ENCODE measurements at regions not wholly inside any gene's neighbourhood (a gene's known extent, or its start where the extent isn't known, plus 50 kb on each side); places are given as distances from the start of the nearest gene placed in this dataset.

DNA sequence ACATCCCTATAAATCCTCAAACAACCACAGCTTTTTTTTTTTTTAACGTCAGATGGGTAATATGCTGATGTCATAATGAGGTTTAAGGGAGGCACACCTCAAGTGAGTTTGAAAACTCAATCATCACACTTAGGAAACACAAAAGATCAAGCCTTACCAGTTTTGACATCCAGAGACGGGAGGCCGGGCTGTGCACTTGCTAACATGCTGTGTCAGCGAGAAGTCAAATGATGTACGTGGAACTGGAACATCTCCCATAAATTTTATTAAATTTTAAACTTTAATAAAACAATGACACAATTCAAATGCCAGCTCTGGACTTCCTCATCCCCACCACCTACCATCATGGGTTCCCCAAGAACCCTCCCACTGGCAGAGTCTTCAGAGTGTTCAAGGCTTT, 117.6 kb downstream of the C5orf15 start:
- Histone ChIP-seq H2AFZ (ENCODE audit: low read length) (no peak overlapping the region), H3K9me3 (ENCODE audit: low read length) (no peaks in the 10 kb centered on the region), H3K4me1 (ENCODE audit: insufficient read depth, low read length, poor library complexity, severe bottlenecking) (peaks cover 14% of the 10 kb centered on the region), H3K9me2 (ENCODE audit: insufficient read depth, low read length) (no peaks in the 10 kb centered on the region), H3K79me2 (ENCODE audit: insufficient read depth, low read depth, low read length) (no peaks in the 10 kb centered on the region), H3K27ac (ENCODE audit: low read depth, low read length, poor library complexity, severe bottlenecking) (no peak overlapping the region), H4K20me1 (ENCODE audit: insufficient read depth, low read length) (no peaks in the 10 kb centered on the region), H3K4me3 (ENCODE audit: low read depth, low read length, poor library complexity, severe bottlenecking) (no peak overlapping the region), H3K4me2 (ENCODE audit: low read length) (no peak overlapping the region), H3K36me3 (ENCODE audit: insufficient read depth, low read length) (no peaks in the 10 kb centered on the region)
- ChIA-PET POLR2A (interaction anchor here (0.5 kb wide), 1 partner anchor 322 kb away, joined by 4 read pairs; no protein-coding TSS in a partner anchor), CTCF (ENCODE audit: unreplicated experiment) (no interaction called here)
- no peak for DNase-seq (ENCODE audit: low spot score)
- intact Hi-C loops (cut with micrococcal nuclease; ENCODE audit: unreplicated experiment) = no loop called here
- BruUV-seq (replicated peaks) = no TSS peak
- TF ChIP-seq EZH2phosphoT487 (IDR thresholded peaks at IDR 0.05; ENCODE audit: borderline replicate concordance, low read depth, low read length) = no peak
- TF ChIP-seq, protein P1, sequence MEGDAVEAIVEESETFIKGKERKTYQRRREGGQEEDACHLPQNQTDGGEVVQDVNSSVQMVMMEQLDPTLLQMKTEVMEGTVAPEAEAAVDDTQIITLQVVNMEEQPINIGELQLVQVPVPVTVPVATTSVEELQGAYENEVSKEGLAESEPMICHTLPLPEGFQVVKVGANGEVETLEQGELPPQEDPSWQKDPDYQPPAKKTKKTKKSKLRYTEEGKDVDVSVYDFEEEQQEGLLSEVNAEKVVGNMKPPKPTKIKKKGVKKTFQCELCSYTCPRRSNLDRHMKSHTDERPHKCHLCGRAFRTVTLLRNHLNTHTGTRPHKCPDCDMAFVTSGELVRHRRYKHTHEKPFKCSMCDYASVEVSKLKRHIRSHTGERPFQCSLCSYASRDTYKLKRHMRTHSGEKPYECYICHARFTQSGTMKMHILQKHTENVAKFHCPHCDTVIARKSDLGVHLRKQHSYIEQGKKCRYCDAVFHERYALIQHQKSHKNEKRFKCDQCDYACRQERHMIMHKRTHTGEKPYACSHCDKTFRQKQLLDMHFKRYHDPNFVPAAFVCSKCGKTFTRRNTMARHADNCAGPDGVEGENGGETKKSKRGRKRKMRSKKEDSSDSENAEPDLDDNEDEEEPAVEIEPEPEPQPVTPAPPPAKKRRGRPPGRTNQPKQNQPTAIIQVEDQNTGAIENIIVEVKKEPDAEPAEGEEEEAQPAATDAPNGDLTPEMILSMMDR (conservative IDR thresholded peaks at IDR 0.05; ENCODE audit: low read length) = no peak

DNA sequence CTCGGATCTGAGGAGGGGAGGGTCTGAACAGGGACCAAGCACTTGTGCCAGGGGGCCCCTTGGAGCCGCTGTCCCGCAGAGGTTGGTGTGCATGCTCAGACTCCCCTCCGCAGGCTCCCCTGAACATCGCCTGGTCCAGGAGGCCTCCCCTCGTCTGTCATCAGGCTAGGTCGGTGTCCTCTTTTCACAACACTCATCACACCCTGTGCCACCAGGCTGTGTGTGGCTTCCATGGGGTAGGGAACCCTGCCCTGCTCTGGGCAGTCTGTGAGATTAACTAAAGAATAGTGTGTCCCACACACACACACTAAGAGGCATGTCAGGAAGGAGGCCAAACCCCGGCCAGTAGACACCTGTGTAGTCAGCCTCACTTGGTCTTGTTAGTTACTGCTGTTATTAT, 119.3 kb downstream of the C5orf15 start:
- no TSS peak for BruUV-seq (replicated peaks)
- H2AFZ ChIP-seq (ENCODE audit: low read length) = no peak overlapping the region
- CTCF ChIA-PET (ENCODE audit: unreplicated experiment) = interaction anchor here (0.6 kb wide), 1 partner anchor 578 kb away, joined by 4 read pairs; no protein-coding TSS in a partner anchor
- H3K9me3 ChIP-seq (ENCODE audit: low read length) = no peaks in the 10 kb centered on the region
- H4K20me1 ChIP-seq (ENCODE audit: insufficient read depth, low read length) = no peaks in the 10 kb centered on the region
- intact Hi-C loops (cut with micrococcal nuclease; ENCODE audit: unreplicated experiment) = no loop called here
- no peak for DNase-seq (ENCODE audit: low spot score)
- H3K27ac ChIP-seq (ENCODE audit: low read depth, low read length, poor library complexity, severe bottlenecking) = no peak overlapping the region
- POLR2A ChIA-PET = interaction anchor here (0.7 to 1.0 kb wide), 2 partner anchors 11 to 14 kb away, joined by 3 read pairs; no protein-coding TSS in a partner anchor
- no peaks in the 10 kb centered on the region for H3K79me2 ChIP-seq (ENCODE audit: insufficient read depth, low read depth, low read length)
- peaks cover 14% of the 10 kb centered on the region for H3K4me1 ChIP-seq (ENCODE audit: insufficient read depth, low read length, poor library complexity, severe bottlenecking)
- no peaks in the 10 kb centered on the region for H3K9me2 ChIP-seq (ENCODE audit: insufficient read depth, low read length)
- TF ChIP-seq EZH2phosphoT487 (IDR thresholded peaks at IDR 0.05; ENCODE audit: borderline replicate concordance, low read depth, low read length) = no peak
- TF ChIP-seq, protein P1 (conservative IDR thresholded peaks at IDR 0.05; ENCODE audit: low read length) = no peak
- no peaks in the 10 kb centered on the region for H3K36me3 ChIP-seq (ENCODE audit: insufficient read depth, low read length)
- no peak overlapping the region for H3K4me3 ChIP-seq (ENCODE audit: low read depth, low read length, poor library complexity, severe bottlenecking)
- no peak overlapping the region for H3K4me2 ChIP-seq (ENCODE audit: low read length)

DNA sequence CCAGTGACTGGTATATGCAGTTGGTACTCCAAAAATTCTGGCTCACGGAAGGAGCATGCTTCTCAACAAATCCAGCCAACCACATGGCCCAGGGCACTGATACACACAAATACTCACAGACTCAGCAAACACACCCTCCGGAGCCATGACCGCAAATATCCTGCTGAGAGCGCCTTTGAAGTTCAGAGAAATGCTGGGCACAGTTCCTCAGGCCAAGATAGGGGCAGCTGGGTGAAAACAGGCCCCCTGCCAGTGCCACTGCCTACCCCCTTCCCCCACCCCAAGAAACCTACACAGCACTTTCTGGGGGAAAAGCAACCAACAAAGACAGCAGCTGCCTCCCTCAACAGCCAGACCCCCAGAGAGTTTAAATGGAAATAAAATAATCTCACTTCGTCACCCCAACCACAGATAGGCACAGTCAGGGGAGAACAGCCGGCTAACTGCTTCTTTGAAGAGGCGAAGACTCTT, 120.0 kb downstream of the C5orf15 start:
- H3K4me1 ChIP-seq (ENCODE audit: insufficient read depth, low read length, poor library complexity, severe bottlenecking) = peaks cover 14% of the 10 kb centered on the region
- no TSS peak for BruUV-seq (replicated peaks)
- H2AFZ ChIP-seq (ENCODE audit: low read length) = no peak overlapping the region
- H3K36me3 ChIP-seq (ENCODE audit: insufficient read depth, low read length) = no peaks in the 10 kb centered on the region
- H3K79me2 ChIP-seq (ENCODE audit: insufficient read depth, low read depth, low read length) = no peaks in the 10 kb centered on the region
- H3K4me2 ChIP-seq (ENCODE audit: low read length) = no peak overlapping the region
- no peak overlapping the region for H3K27ac ChIP-seq (ENCODE audit: low read depth, low read length, poor library complexity, severe bottlenecking)
- CTCF ChIA-PET (ENCODE audit: unreplicated experiment) = interaction anchor here (0.6 kb wide), 1 partner anchor 577 kb away, joined by 4 read pairs; no protein-coding TSS in a partner anchor
- H3K9me2 ChIP-seq (ENCODE audit: insufficient read depth, low read length) = no peaks in the 10 kb centered on the region
- POLR2A ChIA-PET = interaction anchor here (0.7 to 1.0 kb wide), 2 partner anchors 12 to 15 kb away, joined by 3 read pairs; no protein-coding TSS in a partner anchor
- H4K20me1 ChIP-seq (ENCODE audit: insufficient read depth, low read length) = no peaks in the 10 kb centered on the region
- H3K4me3 ChIP-seq (ENCODE audit: low read depth, low read length, poor library complexity, severe bottlenecking) = no peak overlapping the region
- no peaks in the 10 kb centered on the region for H3K9me3 ChIP-seq (ENCODE audit: low read length)
- intact Hi-C loops (cut with micrococcal nuclease; ENCODE audit: unreplicated experiment) = no loop called here
- TF ChIP-seq EZH2phosphoT487 (IDR thresholded peaks at IDR 0.05; ENCODE audit: borderline replicate concordance, low read depth, low read length) = no peak
- TF ChIP-seq, protein P1 (conservative IDR thresholded peaks at IDR 0.05; ENCODE audit: low read length) = no peak
- DNase-seq (ENCODE audit: low spot score) = no peak

Data from OCI-LY7 (cell line).